ENCODE measurements at regions not wholly inside any gene's neighbourhood (a gene's known extent, or its start where the extent isn't known, plus 50 kb on each side); places are given as distances from the start of the nearest gene placed in this dataset.

DNA sequence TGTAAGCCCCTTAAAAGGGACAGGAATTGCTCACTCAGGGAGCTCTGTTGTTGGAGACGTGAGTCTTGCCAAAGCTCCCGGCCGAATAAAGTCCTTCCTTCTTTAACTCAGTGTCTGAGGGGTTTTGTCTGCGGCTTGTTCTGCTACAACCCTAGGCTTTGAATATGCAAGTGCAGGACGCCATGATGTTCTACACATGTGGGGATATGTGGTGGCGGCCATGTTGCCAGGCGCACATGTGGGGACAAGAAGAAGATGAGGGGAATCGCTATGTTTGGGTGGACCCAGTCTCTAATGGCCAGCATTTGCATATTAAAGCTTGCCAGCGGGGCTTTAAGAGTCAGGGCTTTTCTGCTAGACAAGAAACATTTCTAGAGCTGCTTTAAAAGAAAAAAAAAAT is 96.8 kb upstream of the CA10 start:
- TF ChIP-seq, protein P1, sequence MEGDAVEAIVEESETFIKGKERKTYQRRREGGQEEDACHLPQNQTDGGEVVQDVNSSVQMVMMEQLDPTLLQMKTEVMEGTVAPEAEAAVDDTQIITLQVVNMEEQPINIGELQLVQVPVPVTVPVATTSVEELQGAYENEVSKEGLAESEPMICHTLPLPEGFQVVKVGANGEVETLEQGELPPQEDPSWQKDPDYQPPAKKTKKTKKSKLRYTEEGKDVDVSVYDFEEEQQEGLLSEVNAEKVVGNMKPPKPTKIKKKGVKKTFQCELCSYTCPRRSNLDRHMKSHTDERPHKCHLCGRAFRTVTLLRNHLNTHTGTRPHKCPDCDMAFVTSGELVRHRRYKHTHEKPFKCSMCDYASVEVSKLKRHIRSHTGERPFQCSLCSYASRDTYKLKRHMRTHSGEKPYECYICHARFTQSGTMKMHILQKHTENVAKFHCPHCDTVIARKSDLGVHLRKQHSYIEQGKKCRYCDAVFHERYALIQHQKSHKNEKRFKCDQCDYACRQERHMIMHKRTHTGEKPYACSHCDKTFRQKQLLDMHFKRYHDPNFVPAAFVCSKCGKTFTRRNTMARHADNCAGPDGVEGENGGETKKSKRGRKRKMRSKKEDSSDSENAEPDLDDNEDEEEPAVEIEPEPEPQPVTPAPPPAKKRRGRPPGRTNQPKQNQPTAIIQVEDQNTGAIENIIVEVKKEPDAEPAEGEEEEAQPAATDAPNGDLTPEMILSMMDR (IDR thresholded peaks at IDR 0.05 in 4 of 5, conservative IDR thresholded peaks at IDR 0.05 in 1 of 5), result no peak
- no peak for TF ChIP-seq POLR2A (IDR thresholded peaks at IDR 0.05)
